H1 (cell line): ENCODE measurements at regions not wholly inside any gene's neighbourhood (a gene's known extent, or its start where the extent isn't known, plus 50 kb on each side); places are given as distances from the start of the nearest gene placed in this dataset.

Experiments
- CEBPB ChIP-seq: IDR thresholded peaks from 2 replicates; pipeline ENCODE4 v1.6.1; 2012; ENCODE audit warnings: low read depth, low read length
- MAX ChIP-seq: IDR thresholded peaks from 2 replicates; pipeline ENCODE4 v1.6.1; 2012; ENCODE audit warnings: inconsistent platforms
- POLR2A ChIP-seq, 2 experiments: IDR thresholded peaks; 1 replicate in 1 of 2; 2 replicates in 1 of 2; pipeline ENCODE4 v1.6.1; 2011; ENCODE audit warnings: low read depth in 2 of 2, low read length in 2 of 2, mild to moderate bottlenecking in 2 of 2; ENCODE audit errors: control extremely low read depth in 1 of 2
- POLR2AphosphoS5 ChIP-seq: IDR thresholded peaks from 2 replicates; pipeline ENCODE4 v1.6.1; 2011; ENCODE audit warnings: low read depth, low read length
- SP1 ChIP-seq: IDR thresholded peaks from 2 replicates; pipeline ENCODE4 v1.6.1; 2011; ENCODE audit warnings: low read depth, low read length
- TAF1 ChIP-seq: IDR thresholded peaks from 2 replicates; pipeline ENCODE4 v1.6.1; 2011; ENCODE audit warnings: mild to moderate bottlenecking, low read depth, low read length
- ZNF274 ChIP-seq: IDR thresholded peaks from 2 replicates; pipeline ENCODE4 v1.7.0; 2012; ENCODE audit warnings: low read length, borderline replicate concordance; ENCODE audit errors: extremely low read depth

GRCh38 chr13:108126056-108126455, 89.3 kb downstream of the LIG4 start:
- TF ChIP-seq POLR2AphosphoS5 (no peak), POLR2A (IDR thresholded peaks at IDR 0.05; ENCODE audit: control extremely low read depth in 1 of 2, low read depth in 2 of 2, low read length in 2 of 2) (no peak), ZNF274 (no peak), TAF1 (no peak), SP1 (no peak), MAX (no peak), CEBPB (no peak)
